ENCODE measurements at regions not wholly inside any gene's neighbourhood (a gene's known extent, or its start where the extent isn't known, plus 50 kb on each side); places are given as distances from the start of the nearest gene placed in this dataset.

DNA sequence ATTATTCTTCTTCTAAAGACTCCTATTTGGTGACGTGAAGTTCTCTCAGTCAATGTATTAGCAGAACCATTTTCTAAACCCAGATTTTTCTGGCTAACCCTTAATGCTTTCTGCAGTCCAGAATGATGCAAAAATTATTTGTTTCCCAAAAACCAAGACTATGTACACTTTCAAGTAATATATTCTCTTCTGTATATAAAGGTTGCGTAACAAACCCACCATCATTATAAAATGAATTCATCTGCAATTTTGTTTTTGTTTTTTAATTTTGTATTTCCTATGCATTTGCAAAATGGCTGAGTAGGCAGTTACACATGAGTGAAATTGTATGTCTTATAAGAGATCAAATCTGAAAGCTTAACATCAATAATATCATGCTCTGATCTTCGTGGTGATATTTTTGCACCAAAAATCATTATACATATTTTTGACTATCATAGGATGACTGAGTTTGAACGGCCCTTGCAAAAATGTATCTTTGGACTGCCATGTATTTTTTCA, 593.6 kb downstream of the ZIC1 start:
- TF ChIP-seq CTCF (IDR thresholded peaks at IDR 0.05; ENCODE audit: low read depth, low read length) = no peak
- H3K27me3 ChIP-seq = no peaks in the 10 kb centered on the region
- H3K4me3 ChIP-seq (ENCODE audit: low read depth, low read length) = no peak overlapping the region
- H3K36me3 ChIP-seq = no peaks in the 10 kb centered on the region
- no peaks in the 10 kb centered on the region for H3K9me3 ChIP-seq
- DNase-seq = no peak
- H3K4me1 ChIP-seq = 0 out of 2 replicates have a peak, but pooled peaks cover 5% of the 10 kb centered on the region

DNA sequence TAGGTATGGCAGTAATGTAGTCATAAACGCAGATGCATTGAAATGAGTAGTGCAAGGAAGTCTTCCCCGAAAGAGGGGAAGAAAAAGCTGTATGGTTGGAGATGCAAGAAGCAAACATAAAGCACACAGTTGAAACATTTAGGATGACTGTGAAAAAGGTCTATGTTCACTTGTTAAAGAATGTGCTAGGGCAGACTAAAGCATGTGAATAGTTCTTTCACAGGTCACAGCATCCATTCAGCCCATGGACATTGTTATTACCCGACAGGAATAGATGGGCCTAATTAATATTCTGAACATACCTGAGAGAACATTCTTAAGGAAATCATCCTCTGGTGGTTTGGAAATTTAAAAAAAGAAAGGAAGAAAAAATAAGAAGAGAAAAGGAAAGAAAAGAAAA, 595.2 kb downstream of the ZIC1 start:
- H3K4me3 ChIP-seq (ENCODE audit: low read depth, low read length) = no peak overlapping the region
- DNase-seq = no peak
- H3K9me3 ChIP-seq = no peaks in the 10 kb centered on the region
- 0 out of 2 replicates have a peak, but pooled peaks cover 5% of the 10 kb centered on the region for H3K4me1 ChIP-seq
- no peaks in the 10 kb centered on the region for H3K36me3 ChIP-seq
- TF ChIP-seq CTCF (IDR thresholded peaks at IDR 0.05; ENCODE audit: low read depth, low read length) = no peak
- no peaks in the 10 kb centered on the region for H3K27me3 ChIP-seq

GRCh38 chr3:148005456-148005855, 596.3 kb downstream of the ZIC1 start:
- Histone ChIP-seq H3K9me3 (no peaks in the 10 kb centered on the region), H3K4me1 (no peaks in the 10 kb centered on the region), H3K4me3 (ENCODE audit: low read depth, low read length) (no peak overlapping the region), H3K36me3 (no peaks in the 10 kb centered on the region), H3K27me3 (no peaks in the 10 kb centered on the region)
- no peak for TF ChIP-seq CTCF (IDR thresholded peaks at IDR 0.05; ENCODE audit: low read depth, low read length)
- no peak for DNase-seq

GRCh38 chr3:148006508-148006907, 597.3 kb downstream of the ZIC1 start:
- H3K36me3 ChIP-seq = no peaks in the 10 kb centered on the region
- no peaks in the 10 kb centered on the region for H3K4me1 ChIP-seq
- TF ChIP-seq CTCF (IDR thresholded peaks at IDR 0.05; ENCODE audit: low read depth, low read length) = no peak
- no peak for DNase-seq
- H3K4me3 ChIP-seq (ENCODE audit: low read depth, low read length) = no peak overlapping the region
- H3K27me3 ChIP-seq = no peaks in the 10 kb centered on the region
- H3K9me3 ChIP-seq = no peaks in the 10 kb centered on the region

- Histone ChIP-seq H3K4me3 (ENCODE audit: low read depth, low read length) (no peak overlapping the region), H3K4me1 (no peaks in the 10 kb centered on the region), H3K36me3 (no peaks in the 10 kb centered on the region), H3K27me3 (no peaks in the 10 kb centered on the region), H3K9me3 (no peaks in the 10 kb centered on the region)
- TF ChIP-seq CTCF (IDR thresholded peaks at IDR 0.05; ENCODE audit: low read depth, low read length) = no peak
- DNase-seq = no peak
Measured at GRCh38 chr3:148008591-148008990, 599.4 kb downstream of the ZIC1 start.

DNA sequence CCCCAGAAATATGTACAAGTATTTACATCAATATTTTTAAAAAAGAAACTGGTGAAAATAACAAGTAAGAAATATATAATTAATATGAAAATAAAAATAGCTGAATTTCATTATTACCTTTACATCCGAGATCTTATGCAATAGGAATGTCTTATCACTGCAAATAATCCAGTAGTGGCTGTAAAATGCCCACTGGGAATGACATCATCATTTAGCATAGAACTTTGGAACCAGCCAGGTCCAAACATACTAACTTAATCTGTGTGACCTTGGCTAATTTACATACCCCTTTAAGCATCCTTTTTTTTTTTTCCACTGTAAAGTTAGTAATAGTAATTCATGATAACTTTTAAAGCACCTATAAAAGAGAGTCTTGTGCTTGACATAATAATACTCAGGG, 611.7 kb downstream of the ZIC1 start:
- DNase-seq = no peak
- TF ChIP-seq CTCF (IDR thresholded peaks at IDR 0.05; ENCODE audit: low read depth, low read length) = no peak
- H3K4me3 ChIP-seq (ENCODE audit: low read depth, low read length) = no peak overlapping the region
- no peaks in the 10 kb centered on the region for H3K36me3 ChIP-seq
- H3K27me3 ChIP-seq = no peaks in the 10 kb centered on the region
- no peaks in the 10 kb centered on the region for H3K4me1 ChIP-seq
- no peaks in the 10 kb centered on the region for H3K9me3 ChIP-seq
